ENCODE measurements at regions not wholly inside any gene's neighbourhood (a gene's known extent, or its start where the extent isn't known, plus 50 kb on each side); places are given as distances from the start of the nearest gene placed in this dataset.

DNA sequence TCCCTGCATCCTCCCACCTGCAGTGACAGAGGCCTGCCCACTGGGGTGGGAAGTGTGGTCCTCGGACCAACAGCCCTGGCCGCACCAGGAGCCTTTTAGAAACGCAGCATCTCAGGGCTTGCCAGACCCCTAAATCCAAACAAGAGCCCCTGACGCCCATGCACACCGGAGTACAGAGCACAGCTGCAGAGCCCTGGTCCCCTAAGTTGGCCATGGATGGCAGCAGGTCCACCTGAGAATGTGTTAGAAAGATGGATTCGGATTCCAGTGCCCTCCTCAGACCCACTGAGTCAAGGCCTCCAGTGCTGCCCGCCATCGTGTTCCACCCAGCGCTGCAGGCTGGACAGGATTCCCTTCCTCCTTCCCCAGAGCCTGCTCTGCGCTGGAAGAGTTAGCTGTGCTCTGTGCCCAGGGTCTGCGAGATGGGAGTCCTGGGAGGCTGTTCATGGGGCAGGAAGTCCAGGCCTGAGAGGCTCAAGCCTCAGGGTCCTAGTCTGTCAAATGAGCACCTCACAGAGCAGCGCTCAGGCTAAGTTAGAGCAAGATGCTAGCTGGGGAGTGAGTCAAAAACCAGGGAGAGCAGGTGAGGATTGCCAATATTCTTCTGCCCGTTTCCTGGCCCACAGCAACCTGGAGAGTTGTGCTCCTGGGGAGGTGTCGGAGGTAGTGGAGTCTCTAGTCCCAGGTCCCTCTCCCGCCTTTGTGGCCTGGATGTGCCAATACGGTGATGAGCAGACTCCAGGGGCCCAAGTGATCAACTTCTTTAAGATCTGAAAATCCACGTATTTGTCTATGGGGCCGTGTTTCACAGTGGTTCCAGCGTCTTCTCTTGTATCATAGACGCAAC, 95.9 kb upstream of the GPR26 start:
- no peak for TF ChIP-seq EZH2phosphoT487 (IDR thresholded peaks at IDR 0.05; ENCODE audit: borderline replicate concordance)
- TF ChIP-seq CTCF (conservative IDR thresholded peaks at IDR 0.05; ENCODE audit: low read length), result no peak
- no peaks in the 10 kb centered on the region for H3K79me2 ChIP-seq (ENCODE audit: insufficient read depth, low read length)
- no peak overlapping the region for H2AFZ ChIP-seq (ENCODE audit: low read length)
- H3K4me2 ChIP-seq (ENCODE audit: low read depth, low read length, poor library complexity, severe bottlenecking), result no peak overlapping the region
- H3F3A ChIP-seq (ENCODE audit: low read depth), result no peaks in the 10 kb centered on the region
- no peaks in the 10 kb centered on the region for H3K27me3 ChIP-seq (ENCODE audit: insufficient read depth, low read length, poor library complexity, severe bottlenecking)
- no peak overlapping the region for H3K9ac ChIP-seq (ENCODE audit: low read depth, low read length, poor library complexity, severe bottlenecking)
- H3K4me1 ChIP-seq (ENCODE audit: insufficient read depth, low read length, poor library complexity, severe bottlenecking), result no peaks in the 10 kb centered on the region
- H3K4me3 ChIP-seq (ENCODE audit: low read length, poor library complexity, severe bottlenecking), result no peak overlapping the region
- no peaks in the 10 kb centered on the region for H3K36me3 ChIP-seq (ENCODE audit: insufficient read depth, low read length)
- no peaks in the 10 kb centered on the region; the same call in 1 of the 2 replicates for H3K9me3 ChIP-seq (ENCODE audit: insufficient read depth, low read depth, low read length)
- no peaks in the 10 kb centered on the region for H4K20me1 ChIP-seq (ENCODE audit: insufficient read depth, low read length, poor library complexity, severe bottlenecking)
- no peaks in the 10 kb centered on the region for H3K9me2 ChIP-seq (replicated peaks; ENCODE audit: low read depth, low read length)

DNA sequence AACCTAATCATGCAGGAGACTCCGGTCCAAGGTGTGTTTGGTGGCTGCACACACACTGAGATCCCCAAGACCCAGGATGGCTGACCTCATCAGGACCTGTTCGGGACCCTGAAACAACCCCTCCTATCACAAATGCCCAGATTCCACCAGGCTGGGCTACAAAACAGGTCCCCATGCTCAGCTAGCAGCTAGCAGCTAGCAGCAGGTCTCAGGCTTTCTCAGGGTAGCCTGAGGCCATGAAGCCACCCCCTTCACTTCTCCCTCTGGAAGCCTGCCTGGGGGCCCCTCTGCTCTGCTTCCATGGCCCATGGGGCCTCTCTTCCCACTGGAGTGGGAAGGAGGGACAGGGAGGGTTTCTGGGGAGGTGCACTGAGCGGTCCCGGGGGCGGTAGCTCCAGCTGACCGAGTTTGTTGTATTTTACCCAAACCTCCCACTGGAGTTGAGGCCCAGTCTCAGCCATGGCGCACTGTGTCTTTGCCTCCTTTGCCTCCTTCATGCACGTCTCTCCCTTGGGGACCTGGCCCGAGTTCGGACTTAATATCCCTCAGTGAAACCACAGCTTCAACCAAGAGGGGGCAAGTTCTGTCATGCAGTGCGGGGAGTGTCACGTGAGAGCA, 95.1 kb upstream of the GPR26 start:
- Histone ChIP-seq H3K9me3 (ENCODE audit: insufficient read depth, low read depth, low read length) (no peaks in the 10 kb centered on the region; the same call in 1 of the 2 replicates), H3K4me1 (ENCODE audit: insufficient read depth, low read length, poor library complexity, severe bottlenecking) (no peaks in the 10 kb centered on the region), H3K9ac (ENCODE audit: low read depth, low read length, poor library complexity, severe bottlenecking) (no peak overlapping the region), H2AFZ (ENCODE audit: low read length) (no peak overlapping the region), H3K79me2 (ENCODE audit: insufficient read depth, low read length) (no peaks in the 10 kb centered on the region), H3K27me3 (ENCODE audit: insufficient read depth, low read length, poor library complexity, severe bottlenecking) (no peaks in the 10 kb centered on the region), H3K36me3 (ENCODE audit: insufficient read depth, low read length) (no peaks in the 10 kb centered on the region), H3K4me2 (ENCODE audit: low read depth, low read length, poor library complexity, severe bottlenecking) (no peak overlapping the region), H3K9me2 (replicated peaks; ENCODE audit: low read depth, low read length) (no peaks in the 10 kb centered on the region), H4K20me1 (ENCODE audit: insufficient read depth, low read length, poor library complexity, severe bottlenecking) (no peaks in the 10 kb centered on the region), H3F3A (ENCODE audit: low read depth) (no peaks in the 10 kb centered on the region), H3K4me3 (ENCODE audit: low read length, poor library complexity, severe bottlenecking) (no peak overlapping the region)
- TF ChIP-seq EZH2phosphoT487 (IDR thresholded peaks at IDR 0.05; ENCODE audit: borderline replicate concordance) (no peak), CTCF (conservative IDR thresholded peaks at IDR 0.05; ENCODE audit: low read length) (no peak)

DNA sequence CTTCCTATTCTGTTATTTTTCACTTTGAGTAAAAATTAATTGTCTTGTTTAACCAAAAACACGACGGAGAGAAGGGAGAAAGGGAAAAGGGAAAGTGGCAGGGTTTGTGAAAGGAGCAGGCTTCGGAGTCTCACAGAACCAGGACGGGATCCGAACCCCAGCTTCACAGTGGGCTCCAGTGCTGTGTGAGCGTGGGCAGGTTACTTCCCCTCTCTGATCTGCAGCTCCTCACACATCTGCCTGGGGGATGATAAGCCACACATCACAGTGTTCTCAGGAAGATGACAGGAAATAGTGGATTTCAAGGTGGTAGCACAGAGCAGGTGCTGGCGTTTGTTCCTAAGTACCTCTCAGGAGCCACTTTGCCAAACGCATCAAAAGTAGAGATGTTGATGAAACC, 94.2 kb upstream of the GPR26 start:
- no peaks in the 10 kb centered on the region for H3K36me3 ChIP-seq (ENCODE audit: insufficient read depth, low read length)
- H3K79me2 ChIP-seq (ENCODE audit: insufficient read depth, low read length), result no peaks in the 10 kb centered on the region
- TF ChIP-seq CTCF (conservative IDR thresholded peaks at IDR 0.05; ENCODE audit: low read length) (no peak), EZH2phosphoT487 (IDR thresholded peaks at IDR 0.05; ENCODE audit: borderline replicate concordance) (no peak)
- H4K20me1 ChIP-seq (ENCODE audit: insufficient read depth, low read length, poor library complexity, severe bottlenecking), result no peaks in the 10 kb centered on the region
- H3K9me2 ChIP-seq (replicated peaks; ENCODE audit: low read depth, low read length), result no peaks in the 10 kb centered on the region
- H3K4me2 ChIP-seq (ENCODE audit: low read depth, low read length, poor library complexity, severe bottlenecking), result no peak overlapping the region
- no peak overlapping the region for H2AFZ ChIP-seq (ENCODE audit: low read length)
- no peaks in the 10 kb centered on the region for H3F3A ChIP-seq (ENCODE audit: low read depth)
- H3K9ac ChIP-seq (ENCODE audit: low read depth, low read length, poor library complexity, severe bottlenecking), result no peak overlapping the region
- H3K4me1 ChIP-seq (ENCODE audit: insufficient read depth, low read length, poor library complexity, severe bottlenecking), result no peaks in the 10 kb centered on the region
- H3K4me3 ChIP-seq (ENCODE audit: low read length, poor library complexity, severe bottlenecking), result no peak overlapping the region
- no peaks in the 10 kb centered on the region; the same call in 1 of the 2 replicates for H3K9me3 ChIP-seq (ENCODE audit: insufficient read depth, low read depth, low read length)
- H3K27me3 ChIP-seq (ENCODE audit: insufficient read depth, low read length, poor library complexity, severe bottlenecking), result no peaks in the 10 kb centered on the region
